CD8-positive, alpha-beta memory T cell (primary cell): ENCODE measurements at regions not wholly inside any gene's neighbourhood (a gene's known extent, or its start where the extent isn't known, plus 50 kb on each side); places are given as distances from the start of the nearest gene placed in this dataset.
"Not testable (repeated sequence)": the region's sequence is repeated elsewhere in the genome, so short reads cannot be mapped to it uniquely, and the experiment has no call there.

Experiments used
- CTCF ChIA-PET: fragments of 350-600 bp; sonication (Branson Sonifier 250); formaldehyde crosslinking; loops from one replicate; lab custom pipeline; 2021; ENCODE audit warnings: antibody characterized with exemption; lab: Charles Lee
- POLR2A ChIA-PET: fragments of 350-600 bp; sonication (Branson Sonifier 250); formaldehyde crosslinking; loops from one replicate; lab custom pipeline; 2021; ENCODE audit warnings: antibody characterized with exemption; lab: Charles Lee
- DNase-seq, 5 donors: peaks; one replicate each; pipeline versions ENCODE4 v3.0.0 to v3.0.0-alpha.2; 2020 to 2022; ENCODE audit warnings: mixed read lengths in 1 of 5
- H3K27ac ChIP-seq: one replicate; pipeline ENCODE4 v1.7.0; 2013; ENCODE audit warnings: low read depth, mild to moderate bottlenecking, low read length, moderate library complexity
- H3K27me3 ChIP-seq: 2 replicates; pipeline ENCODE4 v1.7.0; 2013; ENCODE audit warnings: low read length, mild to moderate bottlenecking; ENCODE audit not compliant: insufficient read depth, poor library complexity, severe bottlenecking
- H3K36me3 ChIP-seq: 2 replicates; pipeline ENCODE4 v1.7.0; 2013; ENCODE audit warnings: mild to moderate bottlenecking, low read length, moderate library complexity; ENCODE audit not compliant: insufficient read depth
- H3K4me1 ChIP-seq: 2 replicates; pipeline ENCODE4 v1.7.0; 2013; ENCODE audit warnings: mild to moderate bottlenecking, low read length, moderate library complexity; ENCODE audit not compliant: insufficient read depth
- H3K4me3 ChIP-seq: 2 replicates; pipeline ENCODE4 v1.7.0; 2013; ENCODE audit warnings: mild to moderate bottlenecking, low read length
- H3K9me3 ChIP-seq: 2 replicates; pipeline ENCODE4 v1.7.0; 2013; ENCODE audit warnings: mild to moderate bottlenecking, low read length
- H3K27ac Mint-ChIP-seq, 8 donors: one replicate each; pipeline ENCODE4 v1.8.0; 2020 to 2021; ENCODE audit warnings: mixed read lengths in 8 of 8, mild to moderate bottlenecking in 6 of 8, inconsistent platforms in 3 of 8, moderate library complexity in 3 of 8
- H3K27me3 Mint-ChIP-seq, 2 donors: one replicate each; pipeline ENCODE4 v1.8.0; 2020 to 2021; ENCODE audit warnings: mixed read lengths in 2 of 2, mild to moderate bottlenecking in 1 of 2, moderate library complexity in 1 of 2
- H3K36me3 Mint-ChIP-seq, 3 donors: one replicate each; pipeline ENCODE4 v1.8.0; 2020 to 2021; ENCODE audit warnings: mixed read lengths in 3 of 3, inconsistent platforms in 1 of 3, mild to moderate bottlenecking in 1 of 3
- H3K4me1 Mint-ChIP-seq, 3 donors: one replicate each; pipeline ENCODE4 v1.8.0; 2020 to 2021; ENCODE audit warnings: mixed read lengths in 3 of 3, inconsistent platforms in 1 of 3, mild to moderate bottlenecking in 1 of 3
- H3K4me3 Mint-ChIP-seq, 7 donors: one replicate each; pipeline ENCODE4 v1.8.0; 2020 to 2021; ENCODE audit warnings: mixed read lengths in 7 of 7, mild to moderate bottlenecking in 6 of 7, moderate library complexity in 4 of 7, inconsistent platforms in 2 of 7
- H3K9me3 Mint-ChIP-seq, 5 donors: one replicate each; pipeline ENCODE4 v1.8.0; 2020 to 2022; ENCODE audit warnings: mixed read lengths in 5 of 5, mild to moderate bottlenecking in 3 of 5, moderate library complexity in 2 of 5, inconsistent platforms in 1 of 5

DNA sequence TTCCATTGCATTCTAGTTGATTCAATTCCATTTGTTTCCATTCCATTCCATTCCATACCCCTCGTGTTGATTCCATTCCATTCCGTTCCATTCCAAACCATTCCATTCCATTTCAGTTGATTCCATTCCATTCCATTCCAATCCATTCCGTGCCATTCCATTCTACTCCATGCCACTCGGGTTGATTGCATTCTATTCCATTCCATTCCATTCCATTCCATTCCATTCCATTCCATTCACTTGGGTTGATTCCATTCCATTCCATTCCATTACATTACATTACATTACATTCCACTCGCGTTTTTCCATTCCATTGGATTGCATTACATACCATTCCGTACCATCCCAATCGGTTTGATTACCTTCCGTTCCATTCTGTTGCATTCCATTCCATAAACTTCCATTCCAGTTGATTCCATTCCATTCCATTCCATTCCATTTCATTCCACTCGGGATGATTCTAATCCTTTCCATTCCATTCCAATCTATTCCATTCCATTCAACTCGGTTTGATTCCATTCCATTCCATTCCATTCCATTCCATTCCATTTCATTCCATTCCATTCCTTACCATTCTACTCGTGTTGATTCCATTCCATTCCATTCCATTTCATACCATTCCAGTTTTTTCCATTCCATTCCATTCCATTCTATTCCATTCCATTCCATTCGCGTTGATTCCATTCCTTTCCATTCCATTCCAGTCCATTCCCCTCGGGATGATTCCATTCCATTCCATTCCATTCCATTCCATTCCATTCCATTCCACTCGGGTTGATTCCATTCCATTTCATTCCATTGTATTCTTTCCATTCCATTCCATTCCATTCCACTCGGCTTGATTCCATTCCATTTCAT, 1140.4 kb downstream of the RPIA start:
- DNase-seq, result no peak
- Histone ChIP-seq H3K36me3 (no peaks in the 10 kb centered on the region), H3K27ac (no peak overlapping the region), H3K4me3 (no peak overlapping the region), H3K27me3 (no peaks in the 10 kb centered on the region), H3K9me3 (peaks cover 49% of the 10 kb centered on the region), H3K4me1 (no peaks in the 10 kb centered on the region)
- Mint-ChIP-seq H3K36me3 (peaks cover 3 to 17% (median 16%) of the 10 kb centered on the region in 3 donors), H3K27ac (no peak overlapping the region), H3K4me1 (peaks cover 0 to 3% (median 0%) of the 10 kb centered on the region in 3 donors), H3K4me3 (no peak overlapping the region), H3K27me3 (no peaks in the 10 kb centered on the region), H3K9me3 (peaks cover 0 to 52% (median 17%) of the 10 kb centered on the region in 5 donors)
- POLR2A ChIA-PET, result no interaction called here
- CTCF ChIA-PET, result no interaction called here

DNA sequence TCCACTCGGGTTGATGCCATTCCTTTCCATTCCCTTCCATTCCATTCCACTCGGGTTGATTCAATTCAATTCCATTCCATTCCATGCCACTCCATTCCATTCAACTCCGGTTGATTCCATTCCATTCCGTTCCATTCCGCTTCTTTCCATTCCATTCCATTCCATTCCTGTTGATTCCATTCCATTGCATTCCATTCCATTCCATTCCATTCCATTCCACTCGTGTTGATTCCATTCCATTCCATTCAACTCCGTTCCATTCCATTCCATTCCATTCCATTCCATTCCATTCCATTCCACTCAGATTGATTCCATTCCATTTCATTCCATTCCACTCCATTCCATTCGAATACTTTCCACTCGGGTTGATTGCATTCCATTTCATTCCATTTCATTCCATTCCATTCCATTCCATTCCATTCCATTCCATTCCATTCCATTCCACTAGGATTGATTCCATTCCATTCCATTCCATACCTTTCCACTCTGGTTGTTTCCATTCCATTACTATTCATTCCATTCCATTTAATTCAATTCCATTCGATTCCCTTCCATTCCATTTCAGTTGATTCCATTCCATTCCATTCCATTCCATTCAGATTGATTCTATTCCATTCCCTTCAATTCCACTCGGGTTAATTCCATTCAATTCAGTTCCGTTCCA, 1141.8 kb downstream of the RPIA start:
- H3K4me1 Mint-ChIP-seq, result peaks cover 0 to 3% (median 0%) of the 10 kb centered on the region in 3 donors
- Histone ChIP-seq H3K4me3 (no peak overlapping the region), H3K9me3 (peaks cover 53% of the 10 kb centered on the region), H3K36me3 (no peaks in the 10 kb centered on the region), H3K27me3 (no peaks in the 10 kb centered on the region), H3K27ac (no peak overlapping the region), H3K4me1 (no peaks in the 10 kb centered on the region)
- ChIA-PET CTCF (no interaction called here), POLR2A (no interaction called here)
- no peak overlapping the region for H3K4me3 Mint-ChIP-seq
- no peak for DNase-seq
- no peak overlapping the region for H3K27ac Mint-ChIP-seq
- H3K36me3 Mint-ChIP-seq, result peaks cover 3 to 22% (median 12%) of the 10 kb centered on the region in 3 donors
- H3K9me3 Mint-ChIP-seq, result peaks cover 0 to 54% (median 19%) of the 10 kb centered on the region in 5 donors
- no peaks in the 10 kb centered on the region for H3K27me3 Mint-ChIP-seq

DNA sequence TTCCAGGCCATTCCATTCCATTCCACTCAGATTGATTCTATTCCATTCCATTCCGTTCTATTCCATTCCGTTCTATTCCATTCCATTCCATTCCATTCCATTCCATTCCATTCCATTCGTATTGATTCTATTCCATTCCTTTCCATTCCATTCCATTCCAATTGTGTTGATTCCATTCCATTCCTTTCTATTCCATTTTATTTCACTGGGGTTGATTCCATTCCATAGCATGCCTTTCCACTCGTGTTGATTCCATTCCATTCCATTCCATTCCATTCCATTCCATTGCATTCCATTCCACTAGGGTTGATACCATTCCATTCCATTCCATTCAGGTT, 1142.3 kb downstream of the RPIA start:
- Mint-ChIP-seq H3K27me3 (no peaks in the 10 kb centered on the region), H3K9me3 (peaks cover 0 to 54% (median 19%) of the 10 kb centered on the region in 5 donors), H3K27ac (no peak overlapping the region), H3K36me3 (peaks cover 3 to 25% (median 12%) of the 10 kb centered on the region in 3 donors), H3K4me3 (no peak overlapping the region), H3K4me1 (peaks cover 0 to 3% (median 0%) of the 10 kb centered on the region in 3 donors)
- no peak overlapping the region for H3K27ac ChIP-seq
- DNase-seq, result no peak
- H3K9me3 ChIP-seq, result peaks cover 58% of the 10 kb centered on the region
- CTCF ChIA-PET, result no interaction called here
- H3K4me3 ChIP-seq, result no peak overlapping the region
- no peaks in the 10 kb centered on the region for H3K36me3 ChIP-seq
- POLR2A ChIA-PET, result no interaction called here
- H3K27me3 ChIP-seq, result no peaks in the 10 kb centered on the region
- H3K4me1 ChIP-seq, result no peaks in the 10 kb centered on the region

DNA sequence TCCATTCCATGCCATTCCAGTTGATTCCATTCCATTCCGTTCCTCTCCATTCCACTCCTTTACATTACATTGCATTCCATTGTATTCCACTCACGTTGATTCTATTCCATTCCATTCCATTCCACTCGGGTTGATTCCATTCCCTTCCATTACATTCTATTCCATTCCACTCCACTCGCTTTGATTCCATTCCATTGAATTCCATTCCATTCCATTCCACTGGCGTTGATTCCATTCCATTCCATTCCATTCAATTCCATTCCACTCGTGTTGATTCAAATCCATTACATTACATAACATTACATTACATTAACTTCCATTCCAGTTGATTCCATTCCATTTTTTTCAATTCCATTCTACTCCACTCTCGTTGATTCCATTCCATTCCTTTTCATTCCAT, 1142.8 kb downstream of the RPIA start:
- peaks cover 0 to 54% (median 19%) of the 10 kb centered on the region in 5 donors for H3K9me3 Mint-ChIP-seq
- no peak for DNase-seq
- CTCF ChIA-PET, result no interaction called here
- Histone ChIP-seq H3K27me3 (no peaks in the 10 kb centered on the region), H3K4me3 (no peak overlapping the region), H3K9me3 (peaks cover 62% of the 10 kb centered on the region), H3K36me3 (no peaks in the 10 kb centered on the region), H3K4me1 (no peaks in the 10 kb centered on the region), H3K27ac (no peak overlapping the region)
- H3K27ac Mint-ChIP-seq, result no peak overlapping the region
- H3K4me1 Mint-ChIP-seq, result peaks cover 0 to 3% (median 0%) of the 10 kb centered on the region in 3 donors
- H3K36me3 Mint-ChIP-seq, result peaks cover 3 to 20% (median 8%) of the 10 kb centered on the region in 3 donors
- POLR2A ChIA-PET, result no interaction called here
- no peak overlapping the region for H3K4me3 Mint-ChIP-seq
- H3K27me3 Mint-ChIP-seq, result no peaks in the 10 kb centered on the region

DNA sequence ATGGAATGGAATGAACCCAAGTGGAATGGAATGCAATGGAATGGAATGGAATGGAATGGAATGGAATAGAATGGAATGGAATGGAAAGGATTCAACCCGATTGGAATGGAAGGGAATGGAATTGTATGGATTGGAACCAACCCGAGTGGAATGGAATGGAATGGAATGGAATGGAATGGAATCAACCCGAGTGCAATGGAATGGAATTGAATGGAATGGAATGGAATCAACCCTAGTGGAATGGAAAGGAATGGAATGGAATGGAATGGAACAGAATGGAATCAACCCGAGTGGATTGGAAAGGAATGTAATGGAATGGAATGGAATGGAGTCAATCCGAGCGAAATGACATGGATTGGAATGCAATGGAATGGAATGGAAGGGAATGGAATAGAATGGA, 1144.9 kb downstream of the RPIA start:
- H3K4me3 Mint-ChIP-seq, H3K4me3 ChIP-seq, H3K4me1 Mint-ChIP-seq, H3K36me3 ChIP-seq, H3K27me3 ChIP-seq, POLR2A ChIA-PET, CTCF ChIA-PET, H3K4me1 ChIP-seq, H3K27ac Mint-ChIP-seq, DNase-seq, H3K27ac ChIP-seq, H3K27me3 Mint-ChIP-seq: not testable (repeated sequence)
- Mint-ChIP-seq H3K36me3 (peaks cover 3 to 24% (median 11%) of the 10 kb centered on the region in 3 donors), H3K9me3 (peaks cover under 1 to 49% (median 20%) of the 10 kb centered on the region in 5 donors)
- H3K9me3 ChIP-seq, result peaks cover 48% of the 10 kb centered on the region

DNA sequence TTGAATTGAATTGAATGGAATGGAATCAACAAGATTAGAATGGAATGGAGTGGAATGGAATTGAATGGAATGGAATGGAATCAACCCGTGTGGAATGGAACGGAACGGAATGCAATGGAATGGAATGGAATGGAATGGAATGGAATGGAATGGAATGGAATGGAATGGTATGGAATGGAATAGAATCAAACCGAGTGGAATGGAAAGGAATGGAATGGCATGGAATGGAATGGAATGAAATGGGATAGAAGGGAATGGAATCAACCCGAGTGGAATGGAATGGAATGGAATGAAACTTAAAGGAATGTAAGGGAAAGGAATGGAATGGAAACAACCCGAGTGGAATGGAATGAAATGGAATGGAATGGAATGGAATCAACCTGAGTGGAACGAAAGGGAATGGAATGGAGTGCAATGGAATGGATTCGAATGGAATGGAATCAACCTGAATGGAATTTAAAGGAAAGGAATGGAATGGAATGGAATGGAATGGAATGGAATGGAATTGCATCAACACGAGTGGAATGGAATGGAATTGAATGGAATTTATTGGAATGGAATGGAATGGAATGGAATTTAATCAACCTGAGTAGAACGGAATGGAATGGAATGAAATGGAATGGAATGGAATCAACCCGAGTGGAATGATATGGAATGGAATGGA, 1146.6 kb downstream of the RPIA start:
- Histone ChIP-seq H3K36me3 (no peaks in the 10 kb centered on the region), H3K9me3 (peaks cover 36% of the 10 kb centered on the region), H3K4me1 (no peaks in the 10 kb centered on the region), H3K27ac (no peak overlapping the region), H3K4me3 (no peak overlapping the region), H3K27me3 (no peaks in the 10 kb centered on the region)
- no peak overlapping the region for H3K4me3 Mint-ChIP-seq
- ChIA-PET POLR2A (no interaction called here), CTCF (no interaction called here)
- H3K9me3 Mint-ChIP-seq, result peaks cover 4 to 43% (median 27%) of the 10 kb centered on the region in 5 donors
- H3K27me3 Mint-ChIP-seq, result no peaks in the 10 kb centered on the region
- DNase-seq, result no peak
- peaks cover 2 to 24% (median 11%) of the 10 kb centered on the region in 3 donors for H3K36me3 Mint-ChIP-seq
- H3K4me1 Mint-ChIP-seq, result peaks cover 0 to 4% (median 0%) of the 10 kb centered on the region in 3 donors
- no peak overlapping the region for H3K27ac Mint-ChIP-seq

DNA sequence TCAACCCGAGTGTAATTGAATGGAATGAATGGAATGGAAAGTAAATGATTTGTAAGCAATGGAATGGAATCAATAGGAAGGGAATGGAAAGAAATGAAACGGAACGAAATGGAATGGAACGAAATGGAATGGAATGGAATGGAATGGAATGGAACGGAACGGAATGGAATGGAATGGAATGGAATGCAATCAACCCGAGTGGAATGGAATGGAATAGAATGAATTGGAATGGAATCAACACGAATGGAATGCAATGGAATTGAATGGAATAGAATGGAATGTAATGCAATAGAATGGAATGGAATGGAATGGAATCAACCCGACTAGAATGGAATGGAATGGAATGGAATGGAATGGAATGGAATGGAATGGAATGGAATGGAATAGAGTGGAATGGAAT, 1148.7 kb downstream of the RPIA start:
- H3K9me3 Mint-ChIP-seq, result peaks cover 5 to 41% (median 30%) of the 10 kb centered on the region in 5 donors
- peaks cover 32% of the 10 kb centered on the region for H3K9me3 ChIP-seq
- H3K4me3 Mint-ChIP-seq, H3K4me1 ChIP-seq, POLR2A ChIA-PET, CTCF ChIA-PET, H3K27ac ChIP-seq, H3K4me3 ChIP-seq, H3K27me3 Mint-ChIP-seq, H3K27ac Mint-ChIP-seq, H3K4me1 Mint-ChIP-seq, DNase-seq, H3K27me3 ChIP-seq, H3K36me3 ChIP-seq: not testable (repeated sequence)
- peaks cover 2 to 24% (median 10%) of the 10 kb centered on the region in 3 donors for H3K36me3 Mint-ChIP-seq
